NCI-H748 (cell line): ENCODE measurements at regions not wholly inside any gene's neighbourhood (a gene's known extent, or its start where the extent isn't known, plus 50 kb on each side); places are given as distances from the start of the nearest gene placed in this dataset.
"Not testable (repeated sequence)": the region's sequence is repeated elsewhere in the genome, so short reads cannot be mapped to it uniquely, and the experiment has no call there.

ENCODE experiments used
- DNase-seq: peaks from one replicate; lab custom pipeline; 2025; ENCODE audit not compliant: unreplicated experiment; lab: John Stamatoyannopoulos, UW

GRCh38 chr14:94850309-94851211, 80.6 kb upstream of the GSC start:
- DNase-seq: no peak

- DNase-seq: no peak
These were observed 74.8 kb upstream of the GSC start for GRCh38 chr14:94844593-94845152.

GRCh38 chr14:94840467-94840866, 70.6 kb upstream of the GSC start:
- DNase-seq: no peak

DNA sequence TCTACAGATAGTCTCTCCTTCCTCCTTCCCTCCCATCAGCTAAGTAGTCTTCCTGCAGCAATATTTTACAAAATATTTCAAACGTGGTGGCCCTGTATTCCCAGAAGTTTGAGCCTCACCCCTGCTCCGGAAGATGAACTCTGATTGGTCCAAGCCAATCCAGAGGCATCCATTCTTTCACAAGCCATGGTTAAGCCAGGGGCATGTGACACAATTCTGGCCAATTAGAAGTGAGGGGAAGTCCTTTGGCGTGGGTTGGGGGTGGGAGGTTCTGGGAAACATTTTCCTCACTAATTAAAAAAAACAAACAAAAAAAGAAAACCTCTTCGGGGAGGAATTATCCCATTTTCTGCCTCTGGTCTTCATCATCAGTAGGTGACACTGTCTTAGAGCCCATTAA, 69.4 kb upstream of the GSC start:
- no peak for DNase-seq

DNA sequence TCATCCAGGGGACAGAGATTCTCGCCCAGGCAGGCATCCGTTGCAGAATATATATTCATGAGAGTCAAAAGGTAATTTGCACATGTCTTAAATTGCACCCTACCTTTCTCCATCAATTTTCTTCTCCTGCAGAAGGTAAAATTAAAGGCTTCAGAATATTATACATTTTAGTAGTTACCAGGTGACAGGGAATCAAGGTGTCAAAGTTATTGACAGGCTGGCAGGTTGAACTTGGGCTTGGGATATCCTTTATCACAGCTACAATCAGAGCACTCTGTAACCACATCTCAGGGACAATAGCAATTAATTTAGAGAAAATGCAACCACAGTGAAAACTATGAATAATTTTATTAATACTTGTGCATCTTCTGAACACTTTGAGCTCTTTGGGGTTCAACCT, 66.9 kb upstream of the GSC start:
- DNase-seq: no peak

DNA sequence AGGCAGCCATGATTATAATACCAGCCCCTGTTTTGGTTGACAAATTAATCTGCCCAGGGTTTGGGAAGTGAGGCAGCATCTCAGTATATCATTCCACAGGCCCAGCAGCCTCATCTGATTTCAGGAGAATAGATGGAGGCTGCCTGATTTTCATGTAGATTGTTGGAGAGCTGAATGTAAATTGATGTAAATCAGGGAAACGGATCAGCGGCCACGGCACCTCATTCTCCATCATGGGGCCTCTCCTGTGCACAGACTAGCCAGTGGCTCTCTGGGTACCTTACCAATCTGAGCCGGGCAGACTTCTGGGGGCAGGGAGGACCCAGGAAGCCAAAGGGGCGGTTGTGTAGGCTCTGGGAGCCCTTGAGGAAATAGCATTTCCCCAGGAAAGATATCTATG, 63.7 kb upstream of the GSC start:
- no peak for DNase-seq

- no peak for DNase-seq
These were observed 61.2 kb upstream of the GSC start for GRCh38 chr14:94831085-94831484.

DNA sequence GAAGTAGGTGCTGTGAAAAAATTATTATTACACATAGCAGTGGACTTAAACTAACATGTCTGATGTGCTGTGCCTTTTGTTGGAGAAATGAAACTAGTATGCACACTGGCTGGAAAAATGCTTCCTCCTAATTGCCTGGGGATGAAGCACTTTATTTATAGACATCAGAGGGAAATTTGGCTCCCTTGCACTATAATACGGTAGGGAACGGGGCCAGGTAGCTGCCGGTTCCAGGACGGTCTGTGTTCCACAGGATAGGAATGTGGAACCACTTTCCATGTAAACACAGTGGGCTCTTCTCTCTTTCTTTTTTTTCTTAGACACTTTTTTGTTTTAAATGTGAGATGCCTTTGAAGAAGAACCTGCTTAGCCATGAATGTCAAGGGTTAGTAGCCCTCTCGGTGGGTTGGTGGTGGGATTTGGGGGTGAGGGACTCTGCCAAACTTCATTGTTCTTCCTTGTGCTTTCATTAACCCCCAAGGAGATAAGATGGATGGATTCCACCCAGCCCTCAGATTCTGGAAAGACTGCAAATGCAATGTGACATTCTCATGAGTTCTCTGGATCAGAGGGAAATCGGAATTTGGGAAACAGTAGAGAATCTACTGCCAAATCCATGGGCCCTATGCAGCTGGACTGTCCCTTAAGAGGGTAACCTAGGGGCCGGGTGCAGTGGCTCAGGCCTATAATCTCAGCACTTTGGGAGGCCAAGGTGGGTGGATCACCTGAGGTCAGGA, 58.0 kb upstream of the GSC start:
- no peak for DNase-seq

- DNase-seq: no peak
These were observed 56.9 kb upstream of the GSC start for GRCh38 chr14:94826774-94827173.

DNA sequence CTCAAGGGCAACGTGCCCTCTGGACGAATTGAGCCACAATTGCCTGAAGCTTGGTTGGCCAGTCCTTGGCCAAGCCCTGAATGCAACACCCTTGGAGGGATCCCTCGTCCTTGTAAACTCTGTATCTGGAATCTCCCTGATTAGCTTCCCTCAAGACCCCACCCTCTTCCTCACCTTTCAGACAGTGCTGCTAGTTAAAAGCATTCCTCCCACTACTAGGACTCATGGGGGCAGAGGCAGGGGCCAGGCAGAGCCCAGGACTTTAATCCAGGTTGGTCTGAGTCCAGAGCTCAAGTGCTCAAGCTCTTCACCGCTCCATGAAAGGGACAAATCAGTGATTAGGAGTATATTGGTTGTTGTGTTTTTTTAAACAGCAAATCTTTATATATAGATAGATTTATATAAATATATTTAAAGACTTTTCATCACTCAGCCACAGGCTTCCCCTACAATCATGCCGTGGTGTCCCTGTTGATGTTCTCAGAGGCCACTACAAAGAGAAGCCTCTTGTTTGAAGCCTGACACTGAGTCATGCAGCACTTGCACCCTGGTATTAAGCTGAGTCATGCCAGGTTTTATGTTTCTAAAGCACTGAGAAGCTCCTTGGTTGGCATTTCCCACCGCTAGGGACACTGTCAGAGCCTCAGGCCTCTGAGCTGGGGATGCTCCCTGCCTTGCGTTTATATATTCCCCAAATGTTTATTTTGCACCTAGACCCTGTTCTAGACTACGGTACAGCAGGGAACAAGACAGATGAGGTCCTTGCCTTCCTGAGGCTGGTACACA, 53.8 kb upstream of the GSC start:
- DNase-seq: no peak

GRCh38 chr14:94821705-94822104, 51.8 kb upstream of the GSC start:
- no peak for DNase-seq

- not testable (repeated sequence) for DNase-seq
These were observed 51.0 kb upstream of the GSC start for GRCh38 chr14:94820932-94821331.
